Nephron progenitor cell (in vitro differentiated cells): ENCODE measurements at regions not wholly inside any gene's neighbourhood (a gene's known extent, or its start where the extent isn't known, plus 50 kb on each side); places are given as distances from the start of the nearest gene placed in this dataset.
A peak's percentile ranks its signal among the peaks of the same experiment; 100 is the strongest.

Experiments used
- DNase-seq: peaks from one replicate; pipeline ENCODE4 v3.0.0; 2021
- H3K27ac Mint-ChIP-seq: 2 replicates; pipeline ENCODE4 v1.8.0; 2021; ENCODE audit warnings: mild to moderate bottlenecking, moderate library complexity, mixed read lengths
- H3K27me3 Mint-ChIP-seq: 2 replicates; pipeline ENCODE4 v1.8.0; 2021; ENCODE audit warnings: mild to moderate bottlenecking, low read depth, mixed read lengths; ENCODE audit not compliant: poor library complexity
- H3K36me3 Mint-ChIP-seq: 2 replicates; pipeline ENCODE4 v1.8.0; 2021; ENCODE audit warnings: low read depth, mixed read lengths
- H3K4me1 Mint-ChIP-seq: 2 replicates; pipeline ENCODE4 v1.8.0; 2021; ENCODE audit warnings: mixed read lengths
- H3K4me3 Mint-ChIP-seq: 2 replicates; pipeline ENCODE4 v1.8.0; 2021; ENCODE audit warnings: mild to moderate bottlenecking, moderate library complexity, mixed read lengths
- H3K9me3 Mint-ChIP-seq: 2 replicates; pipeline ENCODE4 v1.8.0; 2021; ENCODE audit warnings: mild to moderate bottlenecking, moderate library complexity, mixed read lengths
- TF ChIP-seq, protein P1 (sequence below): fragments of 200-600 bp; sonication (generic); IDR thresholded peaks from 2 replicates; pipeline ENCODE4 v1.5.0; 2021; ENCODE audit warnings: antibody characterized with exemption

DNA sequence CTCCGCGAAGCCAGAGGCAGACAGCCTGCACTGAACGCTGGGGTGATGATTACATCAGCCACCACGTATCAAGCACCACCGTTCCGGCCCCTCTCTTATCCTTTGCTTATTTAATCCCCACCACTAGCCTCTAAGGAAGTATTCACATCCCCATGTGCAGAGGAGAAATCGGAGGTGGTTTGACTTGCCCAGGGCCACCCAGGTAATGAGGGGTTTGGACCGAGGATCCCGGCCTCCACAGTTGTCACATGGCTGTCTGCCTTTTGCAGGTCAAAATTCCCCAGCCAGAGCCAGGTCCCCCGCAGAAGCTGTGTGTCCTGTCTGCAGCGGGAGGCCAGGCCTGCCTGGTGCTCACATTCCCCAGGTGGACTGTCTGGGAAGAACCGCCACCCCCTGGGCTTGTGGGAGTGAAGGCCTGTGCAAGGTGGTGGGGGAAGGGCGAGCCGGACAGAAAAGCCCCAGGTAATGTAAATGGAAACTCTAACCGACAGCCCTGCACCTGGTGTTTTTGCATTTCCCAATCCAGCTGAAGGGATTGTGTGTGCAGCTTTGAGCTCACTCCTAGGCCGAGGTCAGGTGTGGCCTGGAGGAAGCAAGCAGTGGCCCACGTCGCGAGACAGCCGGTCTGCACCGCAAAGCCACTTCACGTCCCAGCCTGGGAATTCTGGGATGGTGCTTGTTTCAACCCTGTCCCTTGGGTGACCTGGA lies 108.5 kb upstream of the ID2 start:
- no peak overlapping the region for H3K27ac Mint-ChIP-seq
- TF ChIP-seq, protein P1, sequence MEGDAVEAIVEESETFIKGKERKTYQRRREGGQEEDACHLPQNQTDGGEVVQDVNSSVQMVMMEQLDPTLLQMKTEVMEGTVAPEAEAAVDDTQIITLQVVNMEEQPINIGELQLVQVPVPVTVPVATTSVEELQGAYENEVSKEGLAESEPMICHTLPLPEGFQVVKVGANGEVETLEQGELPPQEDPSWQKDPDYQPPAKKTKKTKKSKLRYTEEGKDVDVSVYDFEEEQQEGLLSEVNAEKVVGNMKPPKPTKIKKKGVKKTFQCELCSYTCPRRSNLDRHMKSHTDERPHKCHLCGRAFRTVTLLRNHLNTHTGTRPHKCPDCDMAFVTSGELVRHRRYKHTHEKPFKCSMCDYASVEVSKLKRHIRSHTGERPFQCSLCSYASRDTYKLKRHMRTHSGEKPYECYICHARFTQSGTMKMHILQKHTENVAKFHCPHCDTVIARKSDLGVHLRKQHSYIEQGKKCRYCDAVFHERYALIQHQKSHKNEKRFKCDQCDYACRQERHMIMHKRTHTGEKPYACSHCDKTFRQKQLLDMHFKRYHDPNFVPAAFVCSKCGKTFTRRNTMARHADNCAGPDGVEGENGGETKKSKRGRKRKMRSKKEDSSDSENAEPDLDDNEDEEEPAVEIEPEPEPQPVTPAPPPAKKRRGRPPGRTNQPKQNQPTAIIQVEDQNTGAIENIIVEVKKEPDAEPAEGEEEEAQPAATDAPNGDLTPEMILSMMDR = no peak
- H3K36me3 Mint-ChIP-seq = no peaks in the 10 kb centered on the region
- no peaks in the 10 kb centered on the region for H3K9me3 Mint-ChIP-seq
- DNase-seq = no peak
- no peak overlapping the region for H3K4me3 Mint-ChIP-seq
- H3K4me1 Mint-ChIP-seq = peaks cover 98% of the 10 kb centered on the region
- peaks cover 11% of the 10 kb centered on the region for H3K27me3 Mint-ChIP-seq

DNA sequence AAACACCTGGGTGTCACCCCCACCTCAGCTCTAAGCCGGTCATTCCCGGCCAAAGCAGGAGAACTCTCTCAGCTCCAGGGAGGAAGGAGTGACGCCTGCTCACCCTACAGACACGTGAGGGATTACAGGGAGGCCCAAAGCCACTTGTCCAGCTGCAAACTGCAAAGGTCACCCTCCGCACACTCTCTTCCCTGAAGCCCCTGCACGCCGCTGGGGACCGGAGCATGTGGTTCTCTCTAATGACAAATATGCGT lies 108.0 kb upstream of the ID2 start:
- no peaks in the 10 kb centered on the region for H3K9me3 Mint-ChIP-seq
- H3K4me1 Mint-ChIP-seq = peaks cover 97% of the 10 kb centered on the region
- H3K27ac Mint-ChIP-seq = no peak overlapping the region

DNA sequence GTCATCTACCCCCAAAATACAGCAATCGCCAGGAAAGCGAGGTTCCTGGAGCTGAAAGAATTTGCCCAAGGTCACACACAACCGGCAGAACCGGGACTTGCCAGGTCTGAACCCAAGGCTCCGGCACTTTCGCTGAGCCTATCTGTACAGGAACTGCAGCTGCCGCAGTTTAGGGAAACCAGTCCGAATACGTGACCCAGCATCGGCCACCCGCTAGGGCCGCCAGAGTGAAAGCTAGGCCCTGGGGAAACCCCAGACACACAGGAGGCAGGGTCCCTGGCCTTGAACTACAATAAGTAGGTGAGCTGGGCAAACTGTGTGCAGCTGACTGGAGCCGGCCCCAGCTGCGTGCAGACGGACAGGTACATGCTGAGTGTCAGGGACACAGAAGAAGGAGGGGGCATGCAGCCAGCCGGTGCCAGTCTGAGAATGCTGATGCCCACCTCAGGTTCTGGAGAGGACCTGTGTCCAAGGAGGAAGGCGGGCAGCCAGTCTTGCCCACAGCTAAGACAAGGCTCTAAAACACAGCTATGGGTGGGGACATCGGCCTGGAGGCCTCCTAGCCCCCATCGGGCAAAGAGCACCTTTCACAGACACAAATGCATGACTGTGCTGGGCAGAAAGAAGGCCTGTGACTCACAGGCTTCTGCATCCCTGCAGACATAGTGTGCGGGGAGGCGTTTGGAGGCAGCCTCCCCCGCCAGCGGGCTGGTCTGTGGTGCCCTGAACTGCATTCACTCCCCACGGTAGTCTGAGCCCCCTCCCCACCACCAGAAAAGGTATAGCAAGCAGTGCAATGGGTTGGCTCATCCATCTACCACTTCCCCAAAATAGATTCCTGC lies 107.4 kb upstream of the ID2 start:
- Mint-ChIP-seq H3K27ac (peak overlapping the region; percentile 57), H3K4me3 (no peak overlapping the region), H3K9me3 (no peaks in the 10 kb centered on the region), H3K4me1 (peaks cover 97% of the 10 kb centered on the region), H3K27me3 (peaks cover 12% of the 10 kb centered on the region), H3K36me3 (no peaks in the 10 kb centered on the region)
- TF ChIP-seq, protein P1 = no peak
- DNase-seq = no peak

More for the DNA sequence above, 108.0 kb upstream of the ID2 start:
- no peak for DNase-seq
- Mint-ChIP-seq H3K36me3 (no peaks in the 10 kb centered on the region), H3K27me3 (peaks cover 11% of the 10 kb centered on the region), H3K4me3 (no peak overlapping the region)
- TF ChIP-seq, protein P1 = no peak

DNA sequence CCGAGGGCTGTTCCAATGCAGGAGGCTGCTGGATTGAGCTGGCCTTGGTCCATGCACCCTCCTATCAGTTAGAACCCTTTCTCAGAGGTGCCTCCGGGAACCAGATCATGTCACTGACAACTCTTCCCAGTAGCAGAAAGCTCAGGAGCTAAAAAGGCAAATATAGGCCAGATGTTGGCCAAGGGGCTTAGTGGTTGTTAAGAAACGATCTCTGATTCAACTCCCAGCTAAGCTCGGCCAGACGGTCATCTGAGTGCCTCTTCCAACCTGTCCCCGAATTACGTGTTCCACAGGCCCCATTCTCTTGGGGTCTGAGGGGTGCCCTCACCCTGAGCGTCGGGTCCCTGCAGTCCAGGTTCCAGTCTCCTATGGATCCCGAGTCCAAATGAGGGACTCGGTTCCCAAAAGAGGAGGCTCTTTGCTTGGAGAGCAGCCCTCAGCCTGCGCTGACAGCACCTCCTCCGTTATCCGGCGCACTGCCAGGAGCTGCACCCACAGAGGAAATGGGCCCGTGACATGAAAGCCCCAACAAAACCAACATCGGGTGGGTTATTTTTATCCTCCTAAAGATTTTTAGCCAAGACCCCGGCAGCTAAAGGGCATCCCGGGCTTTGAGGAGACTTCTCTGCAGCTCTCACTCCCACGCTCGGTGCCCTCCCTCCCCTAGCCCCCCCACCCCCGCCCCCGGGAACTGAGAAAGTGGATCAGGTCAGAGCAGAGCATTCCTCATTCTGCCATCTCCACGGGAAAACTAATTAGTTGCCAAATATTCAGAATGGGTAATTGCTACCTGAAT lies 106.6 kb upstream of the ID2 start:
- H3K36me3 Mint-ChIP-seq = no peaks in the 10 kb centered on the region
- DNase-seq = no peak
- no peaks in the 10 kb centered on the region for H3K9me3 Mint-ChIP-seq
- H3K4me3 Mint-ChIP-seq = no peak overlapping the region
- H3K4me1 Mint-ChIP-seq = peaks cover 97% of the 10 kb centered on the region
- H3K27me3 Mint-ChIP-seq = peaks cover 16% of the 10 kb centered on the region
- H3K27ac Mint-ChIP-seq = peak overlapping the region; percentile 57
- TF ChIP-seq, protein P1 = no peak

DNA sequence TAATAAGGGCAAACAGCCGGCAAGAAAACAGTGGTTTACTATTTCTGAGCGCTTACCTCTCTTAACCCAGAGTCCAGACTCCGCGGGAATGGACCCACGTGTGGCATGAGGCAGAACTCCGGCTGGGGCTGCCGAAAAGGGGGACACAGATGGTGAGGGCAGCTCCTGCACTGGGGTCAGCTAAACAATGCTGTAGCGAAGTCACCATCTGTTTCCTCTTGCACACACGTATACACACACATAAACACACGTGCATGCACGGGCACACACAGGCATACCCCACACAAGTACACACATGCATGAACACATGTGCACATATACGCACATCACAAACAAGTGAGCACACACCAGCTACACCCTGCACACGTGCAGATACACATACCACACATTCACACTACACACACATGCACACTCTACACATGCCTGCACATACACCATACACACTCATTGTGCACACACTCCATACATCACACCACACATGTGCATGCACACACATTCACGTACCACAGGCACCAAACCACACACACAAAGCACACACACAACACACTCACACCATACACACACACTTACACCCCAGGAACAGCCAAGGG lies 105.9 kb upstream of the ID2 start:
- TF ChIP-seq, protein P1 = no peak
- no peak overlapping the region for H3K27ac Mint-ChIP-seq
- H3K4me1 Mint-ChIP-seq = peaks cover 97% of the 10 kb centered on the region
- H3K9me3 Mint-ChIP-seq = no peaks in the 10 kb centered on the region
- H3K4me3 Mint-ChIP-seq = no peak overlapping the region
- H3K36me3 Mint-ChIP-seq = no peaks in the 10 kb centered on the region
- no peak for DNase-seq
- H3K27me3 Mint-ChIP-seq = peaks cover 16% of the 10 kb centered on the region
